Suprapubic skin (tissue), 4 donors: ENCODE measurements at regions not wholly inside any gene's neighbourhood (a gene's known extent, or its start where the extent isn't known, plus 50 kb on each side); places are given as distances from the start of the nearest gene placed in this dataset.

Experiments used
- DNase-seq, 2 donors: peaks; one replicate each; pipeline ENCODE4 v3.0.0-alpha.2; 2019; ENCODE audit warnings: low spot score in 2 of 2
- H3K27ac ChIP-seq: fragments of 200-600 bp; sonication (generic); one replicate; pipeline ENCODE4 v1.5.1; 2019
- H3K27me3 ChIP-seq: fragments of 200-600 bp; sonication (generic); one replicate; pipeline ENCODE4 v1.5.1; 2019
- H3K36me3 ChIP-seq: fragments of 200-600 bp; sonication (generic); one replicate; pipeline ENCODE4 v1.5.1; 2019
- H3K4me1 ChIP-seq: fragments of 200-600 bp; sonication (generic); one replicate; pipeline ENCODE4 v1.5.1; 2019
- H3K4me3 ChIP-seq: fragments of 200-600 bp; sonication (generic); one replicate; pipeline ENCODE4 v1.5.1; 2019; ENCODE audit warnings: mild to moderate bottlenecking
- H3K9me3 ChIP-seq: fragments of 200-600 bp; sonication (generic); one replicate; pipeline ENCODE4 v1.5.1; 2019
- EP300 ChIP-seq: sonication (generic); formaldehyde crosslinking; IDR thresholded peaks from one replicate; pipeline ENCODE4 v1.6.1; 2017; ENCODE audit warnings: antibody characterized with exemption
- POLR2A ChIP-seq, 2 donors: fragments of 450-650 bp; IDR thresholded peaks; one replicate each; pipeline ENCODE4 v1.6.1; 2017; ENCODE audit warnings: antibody characterized with exemption in 2 of 2, mild to moderate bottlenecking in 2 of 2, moderate library complexity in 2 of 2
- POLR2AphosphoS5 ChIP-seq, 3 donors: sonication (generic); formaldehyde crosslinking; IDR thresholded peaks; one replicate each; pipeline ENCODE4 v1.6.1; 2017; ENCODE audit warnings: antibody characterized with exemption in 3 of 3
- WGBS: methylation state at CpG from one replicate; pipeline ENCODE4 v1.1.5; 2018; 5-methylcytosine and 5-hydroxymethylcytosine counted together
- TF ChIP-seq, protein P1 (sequence below), 2 donors: fragments of 200-600 bp in 1 of 2; fragments of 450-650 bp in 1 of 2; sonication (generic) in 1 of 2; IDR thresholded peaks; one replicate each; pipeline ENCODE4 v1.5.1; 2016 to 2019; ENCODE audit warnings: antibody characterized with exemption in 2 of 2, mild to moderate bottlenecking in 1 of 2, moderate library complexity in 1 of 2

GRCh38 chr10:54906940-54907339 lies 105.9 kb upstream of the PCDH15 start:
- no peak overlapping the region for H3K27ac ChIP-seq
- TF ChIP-seq, protein P1, sequence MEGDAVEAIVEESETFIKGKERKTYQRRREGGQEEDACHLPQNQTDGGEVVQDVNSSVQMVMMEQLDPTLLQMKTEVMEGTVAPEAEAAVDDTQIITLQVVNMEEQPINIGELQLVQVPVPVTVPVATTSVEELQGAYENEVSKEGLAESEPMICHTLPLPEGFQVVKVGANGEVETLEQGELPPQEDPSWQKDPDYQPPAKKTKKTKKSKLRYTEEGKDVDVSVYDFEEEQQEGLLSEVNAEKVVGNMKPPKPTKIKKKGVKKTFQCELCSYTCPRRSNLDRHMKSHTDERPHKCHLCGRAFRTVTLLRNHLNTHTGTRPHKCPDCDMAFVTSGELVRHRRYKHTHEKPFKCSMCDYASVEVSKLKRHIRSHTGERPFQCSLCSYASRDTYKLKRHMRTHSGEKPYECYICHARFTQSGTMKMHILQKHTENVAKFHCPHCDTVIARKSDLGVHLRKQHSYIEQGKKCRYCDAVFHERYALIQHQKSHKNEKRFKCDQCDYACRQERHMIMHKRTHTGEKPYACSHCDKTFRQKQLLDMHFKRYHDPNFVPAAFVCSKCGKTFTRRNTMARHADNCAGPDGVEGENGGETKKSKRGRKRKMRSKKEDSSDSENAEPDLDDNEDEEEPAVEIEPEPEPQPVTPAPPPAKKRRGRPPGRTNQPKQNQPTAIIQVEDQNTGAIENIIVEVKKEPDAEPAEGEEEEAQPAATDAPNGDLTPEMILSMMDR (IDR thresholded peaks at IDR 0.05), result no peak
- TF ChIP-seq EP300 (no peak), POLR2AphosphoS5 (IDR thresholded peaks at IDR 0.05) (no peak), POLR2A (IDR thresholded peaks at IDR 0.05) (no peak)
- no peaks in the 10 kb centered on the region for H3K27me3 ChIP-seq
- no peaks in the 10 kb centered on the region for H3K4me1 ChIP-seq
- no peak for DNase-seq
- H3K9me3 ChIP-seq, result no peaks in the 10 kb centered on the region
- H3K36me3 ChIP-seq, result no peaks in the 10 kb centered on the region
- H3K4me3 ChIP-seq, result no peak overlapping the region

DNA sequence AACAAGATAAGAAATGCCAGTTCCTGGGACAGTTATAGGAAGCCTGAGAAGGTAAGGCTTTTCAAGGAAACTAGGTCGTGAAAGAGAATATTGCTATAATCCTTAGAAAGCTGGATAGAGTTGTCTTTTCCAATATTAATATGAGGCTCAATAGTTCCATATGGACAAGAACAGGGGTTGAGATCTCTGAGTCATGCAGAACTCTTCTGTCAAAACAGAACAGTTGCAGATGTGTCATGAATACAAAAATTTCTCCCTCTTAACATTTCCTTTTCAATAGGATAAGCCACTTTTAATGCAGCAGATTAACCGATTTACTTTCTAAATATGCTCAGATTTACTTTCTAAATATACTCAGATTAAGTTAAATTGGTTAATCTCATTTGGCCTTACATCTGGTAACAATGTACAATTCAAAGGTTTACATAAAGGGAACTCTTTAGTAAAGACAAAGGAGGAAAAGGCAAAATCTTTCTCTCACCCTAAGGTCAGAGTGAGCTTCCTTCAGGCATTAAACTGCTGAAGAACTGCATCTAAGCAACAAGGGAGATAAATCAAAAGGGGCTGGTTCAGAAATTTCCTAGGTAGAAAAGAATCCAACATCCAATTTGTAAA lies 104.7 kb upstream of the PCDH15 start:
- Histone ChIP-seq H3K36me3 (no peaks in the 10 kb centered on the region), H3K4me3 (no peak overlapping the region), H3K27ac (no peak overlapping the region), H3K4me1 (no peaks in the 10 kb centered on the region), H3K27me3 (no peaks in the 10 kb centered on the region), H3K9me3 (no peaks in the 10 kb centered on the region)
- TF ChIP-seq, protein P1 (IDR thresholded peaks at IDR 0.05), result no peak
- TF ChIP-seq EP300, result no peak
- no peak for TF ChIP-seq POLR2A (IDR thresholded peaks at IDR 0.05)
- TF ChIP-seq POLR2AphosphoS5 (IDR thresholded peaks at IDR 0.05), result no peak
- no peak for DNase-seq
- 57% methylated on average over 2 of the region's 2 CpGs for WGBS

DNA sequence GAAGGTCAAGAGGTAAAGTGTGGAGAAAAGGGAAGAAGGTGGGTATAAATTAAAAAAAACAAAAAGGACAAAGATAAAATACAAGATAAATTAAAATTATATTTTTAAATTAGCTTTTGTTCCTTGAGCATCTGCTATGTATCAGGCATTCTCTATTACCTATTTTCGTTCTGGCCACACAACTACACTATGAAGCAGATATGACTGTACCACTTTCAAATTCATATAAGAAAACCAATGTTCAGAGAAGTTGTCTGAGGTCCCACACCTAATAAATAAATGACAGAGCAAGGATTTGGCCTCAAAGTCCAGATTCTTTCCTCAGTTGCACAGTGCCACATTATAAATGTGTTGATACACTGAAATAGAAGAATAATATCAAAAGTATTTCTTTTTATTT lies 103.8 kb upstream of the PCDH15 start:
- no peak for DNase-seq
- Histone ChIP-seq H3K36me3 (no peaks in the 10 kb centered on the region), H3K4me1 (no peaks in the 10 kb centered on the region), H3K9me3 (no peaks in the 10 kb centered on the region), H3K27me3 (no peaks in the 10 kb centered on the region), H3K27ac (no peak overlapping the region), H3K4me3 (no peak overlapping the region)
- 80% methylated on average over 1 of the region's 1 CpG for WGBS
- TF ChIP-seq POLR2AphosphoS5 (IDR thresholded peaks at IDR 0.05) (no peak), EP300 (no peak), POLR2A (IDR thresholded peaks at IDR 0.05) (no peak)
- TF ChIP-seq, protein P1 (IDR thresholded peaks at IDR 0.05), result no peak

GRCh38 chr10:54903745-54904144 lies 102.7 kb upstream of the PCDH15 start:
- Histone ChIP-seq H3K27ac (no peak overlapping the region), H3K27me3 (no peaks in the 10 kb centered on the region), H3K9me3 (no peaks in the 10 kb centered on the region), H3K4me3 (no peak overlapping the region), H3K4me1 (no peaks in the 10 kb centered on the region), H3K36me3 (no peaks in the 10 kb centered on the region)
- no peak for TF ChIP-seq EP300
- no peak for TF ChIP-seq POLR2AphosphoS5 (IDR thresholded peaks at IDR 0.05)
- TF ChIP-seq, protein P1 (IDR thresholded peaks at IDR 0.05), result no peak
- no peak for TF ChIP-seq POLR2A (IDR thresholded peaks at IDR 0.05)
- DNase-seq, result no peak
- 69% methylated on average over 1 of the region's 1 CpG for WGBS

DNA sequence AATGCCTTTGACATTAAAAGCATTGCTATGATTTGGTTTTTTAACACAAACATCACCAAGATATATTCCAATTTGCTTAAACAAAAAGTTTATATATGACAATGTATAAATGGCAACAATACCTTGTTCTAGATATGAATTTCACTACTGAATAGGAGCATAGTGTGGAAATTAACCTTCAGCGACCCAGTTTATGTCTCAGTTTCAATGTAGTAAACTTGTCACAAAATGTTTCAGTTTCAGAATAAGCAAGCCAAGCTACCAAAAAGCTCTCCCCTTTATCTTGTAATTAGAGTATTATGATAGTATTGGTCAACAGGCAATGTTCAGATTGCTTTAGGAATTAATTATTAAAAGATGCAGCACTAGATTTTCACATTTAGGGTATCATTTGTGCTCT lies 99.6 kb upstream of the PCDH15 start:
- no peaks in the 10 kb centered on the region for H3K27me3 ChIP-seq
- 91% methylated on average over 1 of the region's 1 CpG for WGBS
- H3K4me3 ChIP-seq, result no peak overlapping the region
- no peaks in the 10 kb centered on the region for H3K4me1 ChIP-seq
- H3K9me3 ChIP-seq, result no peaks in the 10 kb centered on the region
- no peak for TF ChIP-seq EP300
- TF ChIP-seq, protein P1 (IDR thresholded peaks at IDR 0.05), result no peak
- no peak for TF ChIP-seq POLR2A (IDR thresholded peaks at IDR 0.05)
- no peak for TF ChIP-seq POLR2AphosphoS5 (IDR thresholded peaks at IDR 0.05)
- no peak for DNase-seq
- H3K36me3 ChIP-seq, result no peaks in the 10 kb centered on the region
- H3K27ac ChIP-seq, result no peak overlapping the region
